ENCODE measurements at regions not wholly inside any gene's neighbourhood (a gene's known extent, or its start where the extent isn't known, plus 50 kb on each side); places are given as distances from the start of the nearest gene placed in this dataset.

- no peak for TF ChIP-seq EZH2phosphoT487 (IDR thresholded peaks at IDR 0.05; ENCODE audit: low read length)
- no peak for TF ChIP-seq CTCF (IDR thresholded peaks at IDR 0.05; ENCODE audit: low read length)
Measured at GRCh38 chr4:176448761-176449160, 129.0 kb downstream of the SPCS3 start.
